ENCODE measurements at regions not wholly inside any gene's neighbourhood (a gene's known extent, or its start where the extent isn't known, plus 50 kb on each side); places are given as distances from the start of the nearest gene placed in this dataset.

GRCh38 chr7:50962962-50963374 lies 180.3 kb upstream of the GRB10 start:
- no peak overlapping the region for H3K27ac ChIP-seq
- DNase-seq (ENCODE audit: low spot score), result peak; percentile 43
- no peak overlapping the region for H3K4me2 ChIP-seq
- no peaks in the 10 kb centered on the region for H3K79me2 ChIP-seq
- H3K9me2 ChIP-seq (replicated peaks; ENCODE audit: insufficient read depth), result no peaks in the 10 kb centered on the region
- H4K20me1 ChIP-seq (ENCODE audit: insufficient read depth, poor library complexity, severe bottlenecking), result no peaks in the 10 kb centered on the region
- WGBS (ENCODE audit: low lambda C conversion rate, missing lambda C conversion rate), result 63% methylated on average over 4 of the region's 4 CpGs
- TF ChIP-seq EZH2 (IDR thresholded peaks at IDR 0.05; ENCODE audit: borderline replicate concordance), result no peak
- no peak for TF ChIP-seq CTCF (IDR thresholded peaks at IDR 0.05; ENCODE audit: poor library complexity)
- no peak overlapping the region for H2AFZ ChIP-seq
- H3K4me3 ChIP-seq, result no peak overlapping the region
- H3K4me1 ChIP-seq (ENCODE audit: insufficient read depth), result no peaks in the 10 kb centered on the region
- no peaks in the 10 kb centered on the region for H3K27me3 ChIP-seq
- peaks cover 8% of the 10 kb centered on the region for H3K9me3 ChIP-seq (ENCODE audit: low read depth)
- H3K36me3 ChIP-seq (replicated peaks; ENCODE audit: insufficient read depth, low read depth), result no peaks in the 10 kb centered on the region

GRCh38 chr7:50962281-50962883 lies 179.7 kb upstream of the GRB10 start:
- DNase-seq (ENCODE audit: low spot score), result no peak
- H3K9me3 ChIP-seq (ENCODE audit: low read depth), result peaks cover 2% of the 10 kb centered on the region
- H2AFZ ChIP-seq, result no peak overlapping the region
- H3K4me1 ChIP-seq (ENCODE audit: insufficient read depth), result no peaks in the 10 kb centered on the region
- H3K4me2 ChIP-seq, result no peak overlapping the region
- H3K79me2 ChIP-seq, result no peaks in the 10 kb centered on the region
- H3K9me2 ChIP-seq (replicated peaks; ENCODE audit: insufficient read depth), result no peaks in the 10 kb centered on the region
- no peaks in the 10 kb centered on the region for H3K36me3 ChIP-seq (replicated peaks; ENCODE audit: insufficient read depth, low read depth)
- 86% methylated on average over 10 of the region's 10 CpGs for WGBS (ENCODE audit: low lambda C conversion rate, missing lambda C conversion rate)
- H4K20me1 ChIP-seq (ENCODE audit: insufficient read depth, poor library complexity, severe bottlenecking), result no peaks in the 10 kb centered on the region
- TF ChIP-seq CTCF (IDR thresholded peaks at IDR 0.05; ENCODE audit: poor library complexity) (no peak), EZH2phosphoT487 (IDR thresholded peaks at IDR 0.05; ENCODE audit: low read depth, severe bottlenecking, unreplicated experiment) (no peak), EZH2 (IDR thresholded peaks at IDR 0.05; ENCODE audit: borderline replicate concordance) (no peak)
- no peaks in the 10 kb centered on the region for H3K27me3 ChIP-seq
- H3K27ac ChIP-seq, result no peak overlapping the region
- H3K4me3 ChIP-seq, result no peak overlapping the region

- no peak overlapping the region for H2AFZ ChIP-seq
- H3K27ac ChIP-seq, result no peak overlapping the region
- no peaks in the 10 kb centered on the region for H3K27me3 ChIP-seq
- TF ChIP-seq EZH2phosphoT487 (IDR thresholded peaks at IDR 0.05; ENCODE audit: low read depth, severe bottlenecking, unreplicated experiment), result no peak
- no peak for TF ChIP-seq EZH2 (IDR thresholded peaks at IDR 0.05; ENCODE audit: borderline replicate concordance)
- TF ChIP-seq CTCF (IDR thresholded peaks at IDR 0.05; ENCODE audit: poor library complexity), result no peak
- no peaks in the 10 kb centered on the region for H3K9me3 ChIP-seq (ENCODE audit: low read depth)
- H3K4me3 ChIP-seq, result no peak overlapping the region
- H3K9me2 ChIP-seq (replicated peaks; ENCODE audit: insufficient read depth), result no peaks in the 10 kb centered on the region
- peaks cover 7% of the 10 kb centered on the region for H3K4me1 ChIP-seq (ENCODE audit: insufficient read depth)
- no peaks in the 10 kb centered on the region for H3K36me3 ChIP-seq (replicated peaks; ENCODE audit: insufficient read depth, low read depth)
- no peaks in the 10 kb centered on the region for H4K20me1 ChIP-seq (ENCODE audit: insufficient read depth, poor library complexity, severe bottlenecking)
- H3K4me2 ChIP-seq, result no peak overlapping the region
- no peaks in the 10 kb centered on the region for H3K79me2 ChIP-seq
- WGBS (ENCODE audit: low lambda C conversion rate, missing lambda C conversion rate), result 84% methylated on average over 14 of the region's 14 CpGs
- no peak for DNase-seq (ENCODE audit: low spot score)
Measured at GRCh38 chr7:50960621-50961310, 178.1 kb upstream of the GRB10 start.
